ENCODE measurements at regions not wholly inside any gene's neighbourhood (a gene's known extent, or its start where the extent isn't known, plus 50 kb on each side); places are given as distances from the start of the nearest gene placed in this dataset.
"Not testable (repeated sequence)": the region's sequence is repeated elsewhere in the genome, so short reads cannot be mapped to it uniquely, and the experiment has no call there.

DNA sequence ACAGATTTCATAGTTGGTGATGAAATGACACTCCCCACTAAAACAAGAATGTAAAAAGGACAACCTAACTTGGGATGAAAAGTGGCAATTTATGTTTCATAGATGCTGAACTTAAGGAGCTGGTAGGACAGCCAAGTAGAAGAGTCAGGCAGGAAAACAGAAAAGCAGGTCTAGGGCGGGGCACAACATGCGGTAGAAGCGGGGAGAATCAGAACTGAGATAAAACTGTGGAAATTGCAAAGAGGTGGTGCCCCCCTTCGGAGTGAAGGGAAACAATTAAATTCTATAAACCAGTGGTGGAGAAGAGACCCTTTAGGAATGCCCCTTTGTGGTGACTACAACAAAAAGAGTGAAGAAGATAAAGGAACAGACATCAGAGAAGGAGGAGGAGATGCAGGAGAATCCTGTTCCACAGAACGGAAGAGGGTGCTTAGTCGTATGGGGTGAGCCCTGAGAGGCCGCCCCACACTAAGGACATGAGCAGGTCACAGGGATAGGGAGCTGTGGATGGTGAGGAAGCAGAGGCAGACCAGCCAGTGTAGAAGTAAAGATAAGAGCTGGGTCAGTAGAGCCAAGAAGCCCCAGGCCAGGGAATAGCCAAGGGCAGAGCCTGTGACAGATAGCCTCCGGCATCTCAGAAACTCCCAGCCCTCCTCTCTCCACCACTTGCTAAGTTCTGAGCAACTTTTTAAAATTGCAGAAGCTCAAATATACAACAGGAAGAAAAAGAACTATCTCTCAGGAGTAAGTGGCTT, 100.3 kb upstream of the DOCK9 start:
- no peak for DNase-seq

- no peak for DNase-seq
Measured at GRCh38 chr13:99080131-99080530, 102.3 kb upstream of the DOCK9 start.

DNA sequence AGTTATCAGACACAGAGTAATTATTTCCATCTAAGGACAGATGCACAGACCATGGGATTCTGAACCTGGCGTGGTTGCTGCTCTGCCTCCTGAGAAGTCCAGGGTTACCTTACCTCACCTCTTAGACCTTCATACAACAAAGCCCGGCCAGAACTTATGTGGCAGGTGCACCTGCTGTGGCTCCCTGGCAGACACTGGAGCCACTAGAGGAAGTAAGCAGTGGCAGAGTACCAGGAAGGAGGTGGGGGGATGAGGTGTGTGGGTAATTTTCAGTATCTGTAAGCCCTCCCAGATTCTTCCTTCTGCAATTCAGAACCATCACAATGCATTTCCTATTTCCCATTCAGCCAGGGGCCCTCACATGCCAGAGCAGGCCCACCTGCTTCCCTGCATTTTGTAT, 106.1 kb upstream of the DOCK9 start:
- DNase-seq = peak; percentile 18

GRCh38 chr13:99085139-99085807, 107.4 kb upstream of the DOCK9 start:
- no peak for DNase-seq

DNA sequence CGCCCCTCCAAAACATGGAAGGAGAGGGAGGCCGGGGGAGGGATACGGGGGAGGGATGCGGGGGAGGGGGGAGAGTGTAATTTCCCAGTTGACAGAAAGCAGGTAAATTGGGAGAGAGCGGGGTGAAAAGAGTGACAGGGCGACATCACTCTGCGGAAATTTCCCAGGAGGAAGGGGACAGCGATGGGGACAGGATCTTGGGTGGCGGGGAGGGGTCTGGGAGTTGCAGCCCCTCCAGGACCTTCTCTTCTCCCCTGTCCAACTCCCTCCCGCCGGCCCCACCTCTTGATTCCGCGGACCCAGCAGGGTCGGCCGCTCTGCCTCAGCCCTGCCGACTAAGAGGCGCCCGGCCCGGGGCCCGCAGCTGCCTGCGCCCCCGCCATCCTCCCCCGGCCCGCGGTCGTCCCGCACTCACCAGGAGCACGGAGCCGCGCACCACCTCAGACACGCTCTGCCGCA, 108.0 kb upstream of the DOCK9 start:
- DNase-seq = no peak

GRCh38 chr13:99086267-99087097, 108.6 kb upstream of the DOCK9 start:
- peak; percentile 31 for DNase-seq

- peak; percentile 65 for DNase-seq
Measured at GRCh38 chr13:99087098-99087953, 109.5 kb upstream of the DOCK9 start.

DNA sequence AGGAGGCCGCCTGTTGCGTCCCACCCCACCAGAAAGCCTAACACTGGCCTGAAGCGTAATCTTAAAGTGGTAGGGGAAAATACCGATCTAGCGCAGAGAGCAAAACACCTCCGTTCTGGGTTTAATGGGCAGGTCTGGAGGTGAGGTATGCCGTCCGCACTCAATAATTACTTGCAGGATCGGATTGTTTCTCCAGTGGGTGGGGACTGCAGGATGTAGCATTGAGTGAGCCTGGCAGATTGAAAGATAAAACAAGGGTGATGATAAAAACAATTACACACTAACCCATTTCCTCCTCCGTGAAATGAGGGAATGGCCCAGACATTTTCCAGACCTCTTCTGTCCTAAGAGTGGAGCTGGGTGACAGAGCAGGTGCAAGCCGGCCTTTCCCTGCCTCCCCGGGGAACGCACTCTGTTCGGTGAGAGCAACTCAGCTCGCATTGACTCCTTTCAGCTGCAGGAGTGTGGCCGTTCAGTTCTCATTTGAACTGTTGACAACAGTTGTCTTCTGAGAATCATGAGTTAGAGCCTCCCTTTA, 110.2 kb upstream of the DOCK9 start:
- peak; percentile 56 for DNase-seq

DNA sequence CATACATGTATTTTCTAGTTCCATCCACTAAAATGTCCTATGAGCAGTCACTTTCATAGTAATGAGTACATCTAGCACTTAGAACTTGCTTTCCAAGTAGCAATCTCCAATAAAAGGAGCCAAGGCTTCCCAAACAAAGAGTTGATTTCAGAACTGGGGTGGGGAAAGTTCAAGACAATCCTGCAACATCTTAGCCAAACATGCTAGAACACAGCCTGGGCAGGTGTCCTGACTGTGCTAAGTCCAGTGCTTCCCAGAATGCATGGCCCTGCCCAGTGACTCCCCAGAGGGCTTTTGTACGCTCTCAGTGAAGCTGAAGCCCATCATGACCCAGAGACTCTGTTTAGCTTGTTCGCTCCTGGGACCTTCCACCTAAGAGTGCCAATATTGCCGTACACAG, 106.7 kb upstream of the UBAC2 start:
- no peak for DNase-seq

DNA sequence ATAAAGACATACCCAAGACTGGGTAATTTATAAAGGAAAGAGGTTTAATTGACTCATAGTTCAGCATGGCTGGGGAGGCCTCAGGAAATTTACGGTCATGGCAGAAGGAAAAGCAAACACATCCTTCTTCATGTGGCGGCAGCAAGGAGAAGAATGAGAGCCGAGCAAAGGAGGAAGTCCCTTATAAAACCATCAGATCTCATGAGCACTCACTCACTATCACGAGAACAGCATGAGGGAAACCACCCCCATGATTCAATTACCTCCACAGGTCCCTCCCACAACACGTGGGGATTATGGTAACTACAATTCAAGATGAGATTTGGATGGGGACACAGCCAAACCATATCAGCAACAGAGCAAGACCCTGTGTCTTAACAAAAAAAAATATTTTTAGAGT, 98.8 kb upstream of the UBAC2 start:
- DNase-seq = not testable (repeated sequence)

- no peak for DNase-seq
Measured at GRCh38 chr13:99103536-99103935, 97.1 kb upstream of the UBAC2 start.

DNA sequence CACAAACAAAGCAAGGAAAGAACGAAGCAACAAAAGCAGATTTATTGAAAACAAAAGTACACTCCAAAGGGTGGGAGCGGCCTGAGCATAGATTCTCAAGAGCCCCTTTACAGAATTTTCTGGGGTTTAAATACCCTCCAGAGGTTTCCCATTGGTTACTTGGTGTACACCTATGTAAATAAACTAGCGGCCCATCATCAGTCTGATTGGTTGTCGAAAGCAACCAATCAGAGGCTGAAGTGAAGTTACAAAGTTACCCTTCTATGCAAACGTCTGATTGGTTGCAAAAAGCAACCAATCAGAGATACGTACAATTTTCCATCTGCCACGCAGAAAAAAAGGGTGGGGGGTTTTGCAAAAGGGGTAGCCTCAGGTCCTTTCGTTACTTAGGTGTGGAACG, 96.3 kb upstream of the UBAC2 start:
- DNase-seq = no peak

GRCh38 chr13:99105160-99105559, 95.5 kb upstream of the UBAC2 start:
- no peak for DNase-seq

DNA sequence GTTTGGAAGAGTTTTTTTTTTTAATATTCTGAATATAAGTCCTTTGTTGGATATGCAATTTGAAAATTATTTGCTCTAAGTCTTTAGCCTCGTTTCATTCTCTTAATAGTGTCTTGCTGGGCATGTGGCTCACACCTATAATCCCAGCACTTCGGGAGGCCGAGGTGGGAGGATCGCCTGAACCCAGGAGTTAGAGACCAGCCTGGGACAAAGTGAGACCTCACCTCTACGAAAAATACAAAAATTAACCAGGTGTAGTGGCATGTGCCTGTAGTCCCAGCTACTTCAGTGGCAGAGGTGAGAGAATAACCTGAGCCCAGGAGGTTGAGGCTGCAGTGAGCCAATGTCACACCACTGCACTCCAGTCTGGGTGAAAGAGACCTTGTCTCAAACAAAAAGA, 87.3 kb upstream of the UBAC2 start:
- no peak for DNase-seq

DNA sequence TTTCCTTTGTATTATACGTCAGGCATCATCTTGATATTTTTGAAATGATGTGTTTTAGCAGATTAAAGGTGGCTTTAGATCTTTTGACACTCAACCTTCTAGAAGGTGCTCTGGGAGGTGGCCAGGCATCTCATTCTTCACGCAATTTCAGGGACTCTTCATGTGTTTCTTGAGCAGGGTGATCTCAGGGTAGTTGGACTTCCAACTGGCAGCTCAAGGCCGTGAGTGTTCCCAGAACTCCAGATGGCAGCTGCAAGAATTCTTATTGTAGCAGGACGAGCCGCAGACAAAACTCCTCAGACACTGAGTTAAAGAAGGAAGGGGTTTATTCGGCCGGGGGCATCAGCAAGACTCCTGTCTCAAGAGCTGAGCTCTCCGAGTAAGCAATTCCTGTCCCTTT, 82.5 kb upstream of the UBAC2 start:
- DNase-seq = no peak

DNA sequence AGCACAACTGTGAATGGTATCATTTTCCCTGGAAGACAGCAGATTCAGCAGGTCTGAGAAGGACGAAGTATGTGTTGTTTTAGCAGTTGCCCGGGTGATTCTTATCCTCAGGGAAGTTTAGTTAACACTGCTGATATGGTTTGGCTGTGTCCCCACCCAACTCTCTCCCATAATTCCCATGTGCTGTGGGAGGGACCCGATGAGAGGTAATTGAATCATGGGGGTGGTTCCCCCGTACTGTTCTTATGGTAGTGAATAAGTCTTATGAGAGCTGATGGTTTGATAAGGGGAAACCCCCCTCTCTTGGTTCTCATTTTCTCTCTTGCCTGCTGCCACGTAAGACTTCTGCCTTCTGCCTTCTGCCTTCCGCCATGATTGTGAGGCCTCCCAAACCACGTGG, 81.0 kb upstream of the UBAC2 start:
- no peak for DNase-seq

DNA sequence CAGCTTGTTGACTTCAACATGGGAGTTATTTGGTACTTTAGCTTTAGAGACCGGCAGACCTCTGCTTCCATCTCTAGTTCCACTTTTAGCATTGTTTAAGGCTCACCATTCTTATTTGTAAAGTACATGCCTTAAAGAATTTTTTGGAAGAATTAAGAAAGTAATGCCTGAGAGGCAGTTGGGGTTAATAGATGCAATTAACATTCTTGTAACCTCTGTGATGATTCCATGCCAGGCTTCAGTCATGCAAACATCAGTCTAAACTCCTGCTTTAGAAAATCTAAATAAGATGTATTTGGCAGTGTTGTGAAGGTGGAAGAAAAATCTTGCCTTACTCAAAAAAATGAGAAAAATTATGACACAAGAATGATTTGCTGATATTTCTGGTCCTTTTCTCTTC, 79.9 kb upstream of the UBAC2 start:
- no peak for DNase-seq

GRCh38 chr13:99122171-99122570, 78.5 kb upstream of the UBAC2 start:
- no peak for DNase-seq

GRCh38 chr13:99123101-99124045, 77.3 kb upstream of the UBAC2 start:
- DNase-seq = no peak

GRCh38 chr13:99124046-99124400, 76.6 kb upstream of the UBAC2 start:
- no peak for DNase-seq

- DNase-seq = no peak
Measured at GRCh38 chr13:99124794-99125316, 75.8 kb upstream of the UBAC2 start.
